ENCODE measurements at regions not wholly inside any gene's neighbourhood (a gene's known extent, or its start where the extent isn't known, plus 50 kb on each side); places are given as distances from the start of the nearest gene placed in this dataset.

- TF ChIP-seq PRPF4 (IDR thresholded peaks at IDR 0.05; ENCODE audit: low read depth, low read length, poor library complexity, severe bottlenecking), result no peak
- TF ChIP-seq, protein P1, sequence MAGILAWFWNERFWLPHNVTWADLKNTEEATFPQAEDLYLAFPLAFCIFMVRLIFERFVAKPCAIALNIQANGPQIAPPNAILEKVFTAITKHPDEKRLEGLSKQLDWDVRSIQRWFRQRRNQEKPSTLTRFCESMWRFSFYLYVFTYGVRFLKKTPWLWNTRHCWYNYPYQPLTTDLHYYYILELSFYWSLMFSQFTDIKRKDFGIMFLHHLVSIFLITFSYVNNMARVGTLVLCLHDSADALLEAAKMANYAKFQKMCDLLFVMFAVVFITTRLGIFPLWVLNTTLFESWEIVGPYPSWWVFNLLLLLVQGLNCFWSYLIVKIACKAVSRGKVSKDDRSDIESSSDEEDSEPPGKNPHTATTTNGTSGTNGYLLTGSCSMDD (CRISPR knock-in tag; IDR thresholded peaks at IDR 0.05), result no peak
These were observed 1160.8 kb upstream of the LRRTM3 start (continued) for GRCh38 chr10:65765006-65765541.

DNA sequence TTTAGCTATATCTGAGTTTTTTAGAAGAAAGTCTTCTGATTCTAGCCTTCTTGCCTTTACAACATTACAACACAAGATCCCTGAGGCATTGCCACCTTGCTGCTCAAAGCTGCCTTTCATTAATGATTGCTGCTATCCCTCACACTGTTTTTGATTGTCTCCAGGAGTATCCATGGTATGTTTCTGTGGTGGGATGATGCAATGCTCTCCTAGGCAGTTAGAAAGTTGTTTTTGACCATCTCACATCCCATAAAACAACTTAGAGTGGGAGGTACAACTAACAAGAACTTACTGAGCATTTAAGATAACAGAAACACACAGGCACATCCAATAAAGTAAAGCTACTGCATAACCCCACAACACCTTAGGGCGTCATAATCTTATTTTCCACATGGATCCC is 1156.0 kb upstream of the LRRTM3 start:
- no peaks in the 10 kb centered on the region for H3K27me3 ChIP-seq (ENCODE audit: control insufficient read depth in 1 of 2, insufficient read depth in 2 of 2, low read length in 2 of 2)
- POLR2A ChIA-PET, result no interaction called here
- WGBS (ENCODE audit: low lambda C conversion rate), result 73% methylated on average over 1 of the region's 1 CpG
- H3K27ac ChIP-seq (ENCODE audit: extremely low read length, insufficient read depth, low read length), result no peak overlapping the region
- H3K36me3 ChIP-seq (replicated peaks in 1 of 2; ENCODE audit: control insufficient read depth in 1 of 2, insufficient read depth in 2 of 2, low read length in 2 of 2), result no peaks in the 10 kb centered on the region
- in situ Hi-C loops (cut with HindIII; ENCODE audit: extremely low pct_ligation_motif_present, low pct_unique_long_range_greater_than_20kb), result no loop called here
- CTCF ChIA-PET (ENCODE audit: low intra/inter-chr PET ratio, low total read pairs), result no interaction called here
- H3K4me2 ChIP-seq (ENCODE audit: low read depth, low read length), result no peak overlapping the region
- intact Hi-C loops (cut with micrococcal nuclease; ENCODE audit: unreplicated experiment), result no loop called here
- no peaks in the 10 kb centered on the region for H3K9me3 ChIP-seq (ENCODE audit: low read length)
- H3K4me1 ChIP-seq (ENCODE audit: insufficient read depth, low read length), result no peaks in the 10 kb centered on the region
- H3K9ac ChIP-seq (ENCODE audit: insufficient read depth, low read depth, low read length), result no peak overlapping the region
- no peak for DNase-seq (ENCODE audit: low spot score)
- H2AFZ ChIP-seq (ENCODE audit: low read length), result no peak overlapping the region
- FAIRE-seq, result no peak
- no peak for ATAC-seq
- no peak for TF ChIP-seq TARDBP (CRISPR knock-in tag; IDR thresholded peaks at IDR 0.05)
- no peak for TF ChIP-seq MED13 (CRISPR knock-in tag; IDR thresholded peaks at IDR 0.05)
- TF ChIP-seq U2AF1 (optimal IDR thresholded peaks at IDR 0.05; ENCODE audit: low read depth, low read length), result no peak
- no peak for TF ChIP-seq ZNF747 (CRISPR knock-in tag; IDR thresholded peaks at IDR 0.05; ENCODE audit: borderline replicate concordance)
- no peak for TF ChIP-seq MAZ (IDR thresholded peaks at IDR 0.05; ENCODE audit: borderline replicate concordance, low read depth, low read length)
- TF ChIP-seq MAZ (CRISPR knock-in tag; IDR thresholded peaks at IDR 0.05; ENCODE audit: low read depth), result no peak
- no peak for TF ChIP-seq SIN3A (IDR thresholded peaks at IDR 0.05; ENCODE audit: borderline replicate concordance, low read depth, low read length)
- TF ChIP-seq, protein P2, sequence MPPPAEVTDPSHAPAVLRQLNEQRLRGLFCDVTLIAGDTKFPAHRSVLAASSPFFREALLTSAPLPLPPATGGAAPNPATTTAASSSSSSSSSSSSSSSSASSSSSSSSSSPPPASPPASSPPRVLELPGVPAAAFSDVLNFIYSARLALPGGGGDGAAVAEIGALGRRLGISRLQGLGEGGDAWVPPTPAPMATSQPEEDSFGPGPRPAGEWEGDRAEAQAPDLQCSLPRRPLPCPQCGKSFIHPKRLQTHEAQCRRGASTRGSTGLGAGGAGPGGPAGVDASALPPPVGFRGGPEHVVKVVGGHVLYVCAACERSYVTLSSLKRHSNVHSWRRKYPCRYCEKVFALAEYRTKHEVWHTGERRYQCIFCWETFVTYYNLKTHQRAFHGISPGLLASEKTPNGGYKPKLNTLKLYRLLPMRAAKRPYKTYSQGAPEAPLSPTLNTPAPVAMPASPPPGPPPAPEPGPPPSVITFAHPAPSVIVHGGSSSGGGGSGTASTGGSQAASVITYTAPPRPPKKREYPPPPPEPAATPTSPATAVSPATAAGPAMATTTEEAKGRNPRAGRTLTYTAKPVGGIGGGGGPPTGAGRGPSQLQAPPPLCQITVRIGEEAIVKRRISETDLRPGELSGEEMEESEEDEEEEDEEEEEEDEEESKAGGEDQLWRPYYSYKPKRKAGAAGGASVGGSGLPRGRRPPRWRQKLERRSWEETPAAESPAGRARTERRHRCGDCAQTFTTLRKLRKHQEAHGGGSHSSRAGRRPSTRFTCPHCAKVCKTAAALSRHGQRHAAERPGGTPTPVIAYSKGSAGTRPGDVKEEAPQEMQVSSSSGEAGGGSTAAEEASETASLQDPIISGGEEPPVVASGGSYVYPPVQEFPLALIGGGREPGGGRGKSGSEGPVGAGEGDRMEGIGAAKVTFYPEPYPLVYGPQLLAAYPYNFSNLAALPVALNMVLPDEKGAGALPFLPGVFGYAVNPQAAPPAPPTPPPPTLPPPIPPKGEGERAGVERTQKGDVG (CRISPR knock-in tag; IDR thresholded peaks at IDR 0.05; ENCODE audit: borderline replicate concordance), result no peak
- no peak overlapping the region for H3K4me3 ChIP-seq (replicated peaks in 1 of 3; ENCODE audit: insufficient read depth in 1 of 3, low read depth in 2 of 3, low read length in 3 of 3)
- H3K79me2 ChIP-seq (ENCODE audit: insufficient read depth, low read length), result no peaks in the 10 kb centered on the region
- BruUV-seq (replicated peaks), result no TSS peak
- H4K20me1 ChIP-seq (ENCODE audit: insufficient read depth, low read length), result no peaks in the 10 kb centered on the region

Measured in HepG2 (cell line).